Suprapubic skin (tissue), 4 donors: ENCODE measurements at regions not wholly inside any gene's neighbourhood (a gene's known extent, or its start where the extent isn't known, plus 50 kb on each side); places are given as distances from the start of the nearest gene placed in this dataset.

Source experiments
- CTCF ChIP-seq, 2 donors: fragments of 200-600 bp in 1 of 2; fragments of 450-650 bp in 1 of 2; sonication (generic) in 1 of 2; IDR thresholded peaks; one replicate each; pipeline ENCODE4 v1.5.1; 2016 to 2019; ENCODE audit warnings: antibody characterized with exemption in 2 of 2, mild to moderate bottlenecking in 1 of 2, moderate library complexity in 1 of 2
- POLR2A ChIP-seq, 2 donors: fragments of 450-650 bp; IDR thresholded peaks; one replicate each; pipeline ENCODE4 v1.6.1; 2017; ENCODE audit warnings: antibody characterized with exemption in 2 of 2, mild to moderate bottlenecking in 2 of 2, moderate library complexity in 2 of 2
- POLR2AphosphoS5 ChIP-seq, 3 donors: sonication (generic); formaldehyde crosslinking; IDR thresholded peaks; one replicate each; pipeline ENCODE4 v1.6.1; 2017; ENCODE audit warnings: antibody characterized with exemption in 3 of 3

DNA sequence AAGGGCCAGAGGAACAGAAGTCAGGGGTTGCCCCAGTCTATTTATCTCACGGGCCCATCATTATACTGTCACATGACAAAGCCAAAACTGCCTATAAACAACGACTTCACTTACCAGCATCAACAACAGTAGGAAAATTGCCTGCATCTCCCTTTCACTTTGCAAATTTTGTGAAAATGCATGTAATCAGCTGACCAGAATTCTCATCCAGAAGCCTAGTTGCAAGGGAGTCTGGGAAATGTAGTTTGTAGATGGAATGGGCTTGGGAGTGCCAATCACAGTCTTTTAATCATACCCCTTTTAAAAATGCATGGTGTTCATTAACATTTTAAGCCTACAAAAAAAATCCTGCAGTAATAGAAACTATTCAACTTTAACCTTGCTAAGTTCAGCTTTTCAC is 369.3 kb upstream of the TMPO start:
- no peak for TF ChIP-seq CTCF (IDR thresholded peaks at IDR 0.05)
- no peak for TF ChIP-seq POLR2A (IDR thresholded peaks at IDR 0.05)
- TF ChIP-seq POLR2AphosphoS5 (IDR thresholded peaks at IDR 0.05): no peak
